ENCODE measurements at regions not wholly inside any gene's neighbourhood (a gene's known extent, or its start where the extent isn't known, plus 50 kb on each side); places are given as distances from the start of the nearest gene placed in this dataset.

GRCh38 chr2:64859312-64860212 is 129.6 kb upstream of the SLC1A4 start (continued):
- no peak for TF ChIP-seq KDM5A (IDR thresholded peaks at IDR 0.05; ENCODE audit: low read length)
- TF ChIP-seq HDAC2 (IDR thresholded peaks at IDR 0.05; ENCODE audit: borderline replicate concordance in 1 of 2, low read depth in 2 of 2, low read length in 2 of 2), result 0 out of 4 replicates have a peak, but pooled peaks of 1 of the 2 experiments have one; percentile 66
- TF ChIP-seq GTF2F1 (IDR thresholded peaks at IDR 0.05; ENCODE audit: borderline replicate concordance, low read depth, low read length), result no peak
- peak; percentile 50; the same call in 1 of the 2 replicates for TF ChIP-seq KDM1A (IDR thresholded peaks at IDR 0.05; ENCODE audit: borderline replicate concordance, low read length)
- no peak for TF ChIP-seq HDAC6 (IDR thresholded peaks at IDR 0.05; ENCODE audit: low read depth, low read length)
- TF ChIP-seq BCL11A (IDR thresholded peaks at IDR 0.05; ENCODE audit: low read depth in 2 of 2, low read length in 2 of 2), result no peak
- TF ChIP-seq ATF3 (IDR thresholded peaks at IDR 0.05; ENCODE audit: insufficient read depth, low read depth, low read length), result no peak
- no peak for TF ChIP-seq SRF (IDR thresholded peaks at IDR 0.05; ENCODE audit: low read depth, low read length)
- TF ChIP-seq RNF2 (IDR thresholded peaks at IDR 0.05; ENCODE audit: borderline replicate concordance, low read depth, low read length, missing control alignments, poor library complexity, severe bottlenecking), result no peak
- no peak for TF ChIP-seq JUND (IDR thresholded peaks at IDR 0.05; ENCODE audit: low read length)
- no peak for TF ChIP-seq BRCA1 (IDR thresholded peaks at IDR 0.05; ENCODE audit: low read depth, low read length)
- TF ChIP-seq CHD1 (IDR thresholded peaks at IDR 0.05; ENCODE audit: low read depth, low read length), result no peak
- TF ChIP-seq SP1 (IDR thresholded peaks at IDR 0.05; ENCODE audit: low read depth, low read length), result no peak
- no peak for TF ChIP-seq CBX8 (IDR thresholded peaks at IDR 0.05; ENCODE audit: borderline replicate concordance, low read depth, low read length)
- 0 out of 2 replicates have a peak, but pooled peaks have one; percentile 21 for TF ChIP-seq RBBP5 (IDR thresholded peaks at IDR 0.05; ENCODE audit: borderline replicate concordance, low read depth, low read length)
- TF ChIP-seq CTCF (IDR thresholded peaks at IDR 0.05; ENCODE audit: control extremely low read depth in 1 of 3, insufficient read depth in 1 of 3, low read depth in 1 of 3, low read length in 3 of 3), result no peak; a peak in 1 of 4 replicates
- TF ChIP-seq TCF12 (IDR thresholded peaks at IDR 0.05; ENCODE audit: low read depth, low read length), result no peak

Data from H1 (cell line).